Psoas muscle (tissue), 7 donors: ENCODE measurements at regions not wholly inside any gene's neighbourhood (a gene's known extent, or its start where the extent isn't known, plus 50 kb on each side); places are given as distances from the start of the nearest gene placed in this dataset.

Experiments
- ATAC-seq, 4 donors: fragments of 200-7000 bp; cut with Tn5 transposase; one replicate each; pipeline ENCODE4 v1.9.1; 2020; ENCODE audit warnings: moderate library complexity in 3 of 4, mild to moderate bottlenecking in 2 of 4
- DNase-seq, 2 donors: peaks; one replicate each; pipeline ENCODE4 v3.0.0-alpha.2; 2020
- H3K27ac ChIP-seq: fragments of 200-600 bp; one replicate; pipeline ENCODE4 v1.8.0; 2022
- H3K27me3 ChIP-seq, 3 donors: fragments of 200-600 bp in 1 of 3; one replicate each; pipeline versions ENCODE4 v1.6.1 to v1.8.0; 2013 to 2022; ENCODE audit warnings: low read length in 2 of 3, mild to moderate bottlenecking in 2 of 3, moderate library complexity in 1 of 3; ENCODE audit not compliant: insufficient read depth in 3 of 3
- H3K36me3 ChIP-seq, 2 donors: fragments of 200-600 bp in 1 of 2; one replicate each; pipeline versions ENCODE4 v1.6.1 to v1.8.0; 2013 to 2022; ENCODE audit warnings: low read depth in 1 of 2, mild to moderate bottlenecking in 1 of 2, moderate library complexity in 1 of 2; ENCODE audit not compliant: insufficient read depth in 1 of 2
- H3K4me1 ChIP-seq: fragments of 200-600 bp; one replicate; pipeline ENCODE4 v1.8.0; 2022
- H3K4me3 ChIP-seq: fragments of 200-600 bp; one replicate; pipeline ENCODE4 v1.8.0; 2022; ENCODE audit warnings: mild to moderate bottlenecking
- H3K9me3 ChIP-seq: fragments of 200-600 bp; one replicate; pipeline ENCODE4 v1.8.0; 2022
- CTCF ChIP-seq: fragments of 200-600 bp; IDR thresholded peaks from one replicate; pipeline ENCODE4 v1.8.0; 2022; ENCODE audit warnings: antibody characterized with exemption
- WGBS, 3 donors: extraction: QIAGEN DNeasy Blood & Tissue Kit; methylation state at CpG; one replicate each; pipeline versions ENCODE4 v1.1.6 to v1.1.7; 2013; 5-methylcytosine and 5-hydroxymethylcytosine counted together
- intact Hi-C, 2 donors: fragments of 100-400 bp; cut with DNase I; formaldehyde crosslinking; loops; one replicate each; pipeline versions ENCODE4 v1.11.0 to v1.14.2; 2022
- donor health status: healthy with polysubstance abuse.
- donor health status: DM: no; HTN: no; CAD: no; lungs with moderate emphysema.
- donor health status: Bipolar disorder and iron deficiency.
- donor health status: healthy.
- donor health status: DM: yes; HTN: yes; CAD: no.
- donor health status: DM: no; HTN: no; CAD: no.
- donor health status: DM: yes; HTN: yes; CAD: no.

- no peak for TF ChIP-seq CTCF
- H3K27ac ChIP-seq = no peak overlapping the region
- 69 to 75% (median 75%) methylated on average over 1 of the region's 1 CpG for WGBS, 3 donors
- H3K36me3 ChIP-seq = no peaks in the 10 kb centered on the region
- no peaks in the 10 kb centered on the region for H3K9me3 ChIP-seq
- H3K4me3 ChIP-seq = no peak overlapping the region
- no peak for DNase-seq
- H3K27me3 ChIP-seq = no peaks in the 10 kb centered on the region
- intact Hi-C loops = no loop called here
- H3K4me1 ChIP-seq = no peaks in the 10 kb centered on the region
- no peak for ATAC-seq
Observed at GRCh38 chr12:72133497-72134055, 138.6 kb upstream of the TRHDE start.

- WGBS, 3 donors = 68 to 71% (median 70%) methylated on average over 7 of the region's 7 CpGs
- no peaks in the 10 kb centered on the region for H3K36me3 ChIP-seq
- DNase-seq (no peak), ATAC-seq (no peak)
- H3K9me3 ChIP-seq = no peaks in the 10 kb centered on the region
- H3K27ac ChIP-seq = no peak overlapping the region
- no peaks in the 10 kb centered on the region for H3K27me3 ChIP-seq
- TF ChIP-seq CTCF = no peak
- intact Hi-C loops = no loop called here
- H3K4me1 ChIP-seq = no peaks in the 10 kb centered on the region
- H3K4me3 ChIP-seq = no peak overlapping the region
Observed at GRCh38 chr12:72134246-72135020, 137.7 kb upstream of the TRHDE start.

GRCh38 chr12:72135021-72135301 is 137.2 kb upstream of the TRHDE start:
- ATAC-seq (no peak), DNase-seq (no peak)
- Histone ChIP-seq H3K9me3 (no peaks in the 10 kb centered on the region), H3K36me3 (no peaks in the 10 kb centered on the region), H3K27me3 (no peaks in the 10 kb centered on the region), H3K27ac (no peak overlapping the region), H3K4me1 (no peaks in the 10 kb centered on the region), H3K4me3 (no peak overlapping the region)
- no peak for TF ChIP-seq CTCF
- WGBS, 3 donors = 8 to 23% (median 12%) methylated on average over 2 of the region's 2 CpGs
- intact Hi-C loops = no loop called here

GRCh38 chr12:72136792-72137191 is 135.4 kb upstream of the TRHDE start:
- no peak for TF ChIP-seq CTCF
- WGBS, 3 donors = 46 to 53% (median 46%) methylated on average over 5 of the region's 5 CpGs
- H3K4me1 ChIP-seq = no peaks in the 10 kb centered on the region
- ATAC-seq (no peak), DNase-seq (no peak)
- no peak overlapping the region for H3K27ac ChIP-seq
- no peaks in the 10 kb centered on the region for H3K36me3 ChIP-seq
- no peaks in the 10 kb centered on the region for H3K27me3 ChIP-seq
- intact Hi-C loops = no loop called here
- H3K9me3 ChIP-seq = no peaks in the 10 kb centered on the region
- no peak overlapping the region for H3K4me3 ChIP-seq

- Histone ChIP-seq H3K36me3 (no peaks in the 10 kb centered on the region), H3K4me1 (no peaks in the 10 kb centered on the region), H3K9me3 (no peaks in the 10 kb centered on the region), H3K27ac (no peak overlapping the region), H3K27me3 (no peaks in the 10 kb centered on the region), H3K4me3 (no peak overlapping the region)
- intact Hi-C loops = no loop called here
- no peak for TF ChIP-seq CTCF
- WGBS, 3 donors = 68 to 77% (median 75%) methylated on average over 4 of the region's 4 CpGs
- no peak for DNase-seq
- ATAC-seq = no peak
Observed at GRCh38 chr12:72139411-72139810, 132.8 kb upstream of the TRHDE start.
